UCSD-AML1 (cell line): ENCODE measurements at regions not wholly inside any gene's neighbourhood (a gene's known extent, or its start where the extent isn't known, plus 50 kb on each side); places are given as distances from the start of the nearest gene placed in this dataset.

ENCODE experiments used
- DNase-seq: peaks from one replicate; lab custom pipeline; 2025; ENCODE audit not compliant: unreplicated experiment; lab: John Stamatoyannopoulos, UW

DNA sequence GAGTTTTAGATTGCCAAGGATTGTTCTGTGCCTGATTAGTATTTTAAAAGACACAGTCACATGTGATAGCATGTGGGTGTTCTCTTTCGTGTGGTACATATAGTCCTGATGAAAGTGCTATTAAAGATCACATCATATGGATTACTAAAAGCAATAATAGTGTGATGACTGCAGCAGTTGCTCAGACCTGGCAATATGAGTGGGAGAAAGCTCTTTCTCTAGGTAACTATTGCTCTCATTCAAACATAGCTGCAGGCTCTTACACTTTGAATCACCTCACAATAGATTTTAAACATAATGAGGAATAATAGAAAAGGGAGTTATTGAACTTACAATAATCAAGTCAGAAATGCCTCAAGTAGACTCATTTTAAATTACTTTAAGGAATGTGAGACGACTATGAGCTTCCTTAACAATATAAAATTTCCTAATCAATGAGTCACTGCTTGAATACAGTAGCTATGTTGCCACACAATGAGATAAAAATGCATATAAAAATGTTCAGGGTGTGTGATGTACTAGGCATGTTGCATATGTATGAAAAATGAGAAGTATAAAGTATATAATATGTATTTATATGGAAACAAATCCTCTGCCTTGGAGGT, 452.1 kb downstream of the TMX3 start:
- no peak for DNase-seq

DNA sequence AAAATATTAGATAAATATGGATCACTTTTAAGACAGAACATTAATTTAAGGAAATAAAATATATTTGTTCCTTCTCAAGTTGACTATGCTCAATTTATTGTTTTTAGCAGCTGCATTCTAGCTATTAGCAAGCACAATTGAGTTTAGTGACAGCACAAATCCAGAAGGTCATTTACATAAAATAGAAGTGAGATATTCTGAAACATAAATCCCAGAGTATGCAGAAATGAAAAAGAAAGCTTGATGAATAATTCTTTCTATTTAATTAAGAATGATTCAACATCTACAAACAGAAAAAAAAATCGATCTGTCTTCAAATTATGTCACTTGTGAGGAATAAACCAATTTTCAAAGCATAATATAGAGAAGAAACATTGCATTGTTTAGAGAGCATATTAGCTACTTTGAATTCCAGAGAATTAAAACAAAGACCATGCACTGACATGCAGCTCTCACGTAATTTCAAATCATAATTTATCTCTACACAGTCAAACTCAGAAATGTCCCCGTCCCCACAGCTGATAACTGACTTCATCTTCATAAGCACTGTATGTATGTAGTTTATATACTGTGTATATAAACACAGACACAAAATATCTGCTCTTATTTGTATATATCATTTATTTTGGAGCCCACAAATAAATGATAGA, 458.4 kb downstream of the TMX3 start:
- no peak for DNase-seq

DNA sequence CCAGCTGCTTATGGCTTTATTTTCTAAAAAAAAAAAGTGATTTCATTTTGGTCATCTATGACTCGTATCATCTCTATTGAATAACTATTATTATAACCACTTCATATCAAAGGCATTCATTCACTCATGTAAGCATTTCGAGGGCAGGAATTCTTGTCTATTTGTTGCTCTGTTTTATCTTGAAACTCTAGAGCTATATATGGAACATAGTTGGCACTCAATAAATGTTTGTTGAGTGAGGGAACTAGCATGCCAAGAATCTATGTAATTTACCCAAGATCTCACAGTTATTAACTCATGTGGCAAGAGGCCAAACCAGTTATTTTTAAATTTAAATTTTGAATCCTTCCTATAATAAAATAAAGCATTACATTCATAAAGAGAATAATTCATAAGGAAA, 470.1 kb downstream of the TMX3 start:
- no peak for DNase-seq

- no peak for DNase-seq
Measured at GRCh38 chr18:68241881-68242280, 473.0 kb downstream of the TMX3 start.

GRCh38 chr18:68234676-68235075, 480.2 kb downstream of the TMX3 start:
- DNase-seq = no peak

DNA sequence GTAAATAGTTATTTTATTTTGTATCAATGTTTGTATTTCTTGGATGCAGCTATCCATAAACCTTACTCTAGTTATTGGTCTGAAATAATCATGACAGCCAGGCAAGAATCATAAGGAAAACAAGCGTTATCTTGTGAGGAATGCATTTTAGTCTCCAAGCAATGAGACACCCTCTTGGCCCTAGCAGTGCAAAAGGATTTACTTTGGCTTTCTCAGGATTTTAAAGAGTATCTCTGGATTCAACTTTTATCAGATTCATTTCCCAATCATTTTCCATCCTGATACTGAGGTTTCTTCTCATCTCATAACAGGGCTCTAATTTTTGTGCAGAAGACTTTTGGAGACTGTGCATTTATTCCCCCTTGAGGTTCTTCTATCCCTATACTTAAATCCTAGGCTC, 480.8 kb downstream of the TMX3 start:
- no peak for DNase-seq

GRCh38 chr18:68233018-68233417, 481.9 kb downstream of the TMX3 start:
- DNase-seq = no peak

DNA sequence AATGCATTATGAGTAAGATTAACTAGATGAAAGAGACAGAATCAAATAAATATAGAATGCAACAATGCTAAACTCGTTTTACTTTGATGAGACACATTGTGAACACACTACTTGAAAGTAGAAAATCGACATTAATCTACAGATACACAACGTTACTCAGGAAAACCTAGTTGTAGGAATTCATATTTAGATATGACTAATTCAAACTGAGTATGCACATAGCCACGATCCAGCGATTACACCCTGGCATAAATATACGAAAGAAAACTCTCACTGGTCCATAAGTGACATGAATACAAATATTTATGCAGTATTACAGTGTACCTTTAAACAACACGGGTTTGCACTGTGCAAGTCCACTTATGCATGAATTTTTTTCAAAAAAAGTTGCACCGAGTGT, 485.6 kb downstream of the TMX3 start:
- DNase-seq = no peak

DNA sequence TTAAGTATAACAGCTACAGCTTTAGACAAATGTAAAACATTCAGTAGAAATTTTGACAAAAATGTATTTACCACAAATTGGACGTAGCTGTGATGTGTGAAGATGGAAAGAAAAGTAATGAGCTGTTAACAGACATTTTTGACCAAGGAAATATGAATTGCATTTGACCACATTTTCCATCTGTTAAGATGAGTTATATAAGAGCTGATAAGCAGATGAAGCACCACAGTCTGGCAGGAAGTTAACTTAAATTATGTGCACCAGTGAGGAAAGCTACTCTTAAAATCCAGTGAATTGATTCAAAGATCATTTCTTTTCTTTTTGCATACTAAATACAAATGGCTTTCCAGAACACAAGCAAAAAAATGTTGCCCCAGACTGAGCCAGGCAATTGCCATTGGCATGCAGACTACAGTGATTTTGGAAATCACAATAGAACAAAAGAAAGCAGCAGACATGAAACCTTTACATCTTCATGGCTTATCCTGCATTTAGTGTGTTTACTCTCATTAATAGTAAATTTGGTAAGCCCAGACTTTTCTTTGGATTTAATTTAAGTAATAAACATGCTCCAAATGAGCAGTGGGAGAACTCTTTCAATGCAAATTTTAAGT, 493.7 kb downstream of the TMX3 start:
- no peak for DNase-seq

DNA sequence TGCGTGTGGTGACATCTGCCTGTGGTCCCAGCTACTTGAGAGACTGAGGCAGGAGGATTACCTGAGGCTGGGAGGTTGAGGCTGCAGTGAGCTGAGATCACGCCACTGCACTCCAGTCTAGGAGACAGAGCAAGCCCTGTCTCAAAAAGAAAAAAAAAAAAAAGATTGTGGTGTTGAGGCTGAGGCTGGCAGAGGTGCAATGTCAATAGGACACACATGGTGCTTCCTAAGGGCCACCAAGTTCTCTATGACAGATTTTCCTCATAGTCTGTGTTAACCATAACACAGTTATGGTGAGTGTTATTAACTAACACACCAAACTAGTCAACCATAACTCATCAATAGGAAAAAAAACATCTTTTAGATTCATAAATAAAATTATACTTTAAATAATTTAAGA, 494.4 kb downstream of the TMX3 start:
- DNase-seq = no peak

DNA sequence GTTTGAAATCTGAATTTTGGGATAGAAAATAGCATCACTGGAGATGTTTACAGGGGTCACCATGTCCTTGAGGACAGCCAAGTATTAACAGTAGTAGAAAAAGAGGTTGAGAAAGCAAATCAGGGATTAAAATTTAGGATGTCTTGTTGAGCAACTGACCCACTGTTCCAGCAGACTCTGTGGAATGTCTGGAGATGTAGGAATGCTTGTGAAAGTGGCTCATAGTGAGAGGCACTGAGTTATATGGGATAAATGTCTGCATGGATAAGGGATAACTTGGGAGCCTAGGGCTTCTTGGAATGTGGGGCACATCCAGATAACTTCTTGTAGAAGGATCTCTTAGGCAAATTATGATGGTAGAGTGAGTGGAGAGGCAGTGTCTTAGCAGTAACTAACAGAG, 495.0 kb downstream of the TMX3 start:
- DNase-seq = no peak

DNA sequence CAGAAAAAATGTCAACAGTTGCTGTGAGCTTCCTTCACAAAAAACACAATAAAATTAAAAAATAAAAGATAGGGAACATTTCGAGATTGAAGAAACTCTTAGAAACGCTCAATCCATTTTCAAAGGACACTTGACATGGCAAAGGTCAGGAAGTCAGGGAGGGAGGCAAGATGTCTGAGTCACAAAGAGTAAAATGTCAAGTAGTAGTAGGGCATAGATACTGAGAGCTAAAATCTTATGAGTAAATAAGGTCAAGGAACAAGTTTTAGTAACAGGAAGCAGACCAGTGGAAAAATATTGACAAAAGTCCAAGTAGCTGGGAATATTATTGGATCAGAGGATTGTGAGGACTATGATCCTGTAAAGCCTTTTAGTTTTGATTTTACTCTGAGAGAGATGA, 495.6 kb downstream of the TMX3 start:
- no peak for DNase-seq

GRCh38 chr18:68215931-68216330, 499.0 kb downstream of the TMX3 start:
- no peak for DNase-seq

DNA sequence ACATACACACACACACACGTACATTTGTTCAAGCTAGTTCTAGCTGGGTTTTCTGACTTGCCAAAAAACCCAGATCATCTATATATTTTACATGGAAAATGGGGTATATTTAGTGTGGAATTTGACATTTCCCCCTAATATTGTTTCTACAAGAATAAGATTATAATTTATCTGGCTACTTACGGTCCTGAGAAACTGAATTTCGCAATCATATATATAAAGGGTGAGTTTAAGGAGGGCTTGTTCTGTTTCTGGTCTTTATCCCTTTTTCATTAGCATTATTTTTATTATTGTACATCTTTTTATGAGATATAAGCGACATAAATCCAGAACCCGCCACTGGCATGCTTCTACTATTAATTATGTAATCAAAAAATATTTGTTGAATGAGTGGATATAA, 528.9 kb downstream of the TMX3 start:
- DNase-seq = no peak

GRCh38 chr18:68181956-68182355, 533.0 kb downstream of the TMX3 start:
- no peak for DNase-seq

- no peak for DNase-seq
Measured at GRCh38 chr18:68179811-68180210, 535.1 kb downstream of the TMX3 start.

GRCh38 chr18:68178921-68179320, 536.0 kb downstream of the TMX3 start:
- no peak for DNase-seq

GRCh38 chr18:68177807-68178702, 536.9 kb downstream of the TMX3 start:
- DNase-seq = no peak

GRCh38 chr18:68176901-68177300, 538.0 kb downstream of the TMX3 start:
- no peak for DNase-seq

DNA sequence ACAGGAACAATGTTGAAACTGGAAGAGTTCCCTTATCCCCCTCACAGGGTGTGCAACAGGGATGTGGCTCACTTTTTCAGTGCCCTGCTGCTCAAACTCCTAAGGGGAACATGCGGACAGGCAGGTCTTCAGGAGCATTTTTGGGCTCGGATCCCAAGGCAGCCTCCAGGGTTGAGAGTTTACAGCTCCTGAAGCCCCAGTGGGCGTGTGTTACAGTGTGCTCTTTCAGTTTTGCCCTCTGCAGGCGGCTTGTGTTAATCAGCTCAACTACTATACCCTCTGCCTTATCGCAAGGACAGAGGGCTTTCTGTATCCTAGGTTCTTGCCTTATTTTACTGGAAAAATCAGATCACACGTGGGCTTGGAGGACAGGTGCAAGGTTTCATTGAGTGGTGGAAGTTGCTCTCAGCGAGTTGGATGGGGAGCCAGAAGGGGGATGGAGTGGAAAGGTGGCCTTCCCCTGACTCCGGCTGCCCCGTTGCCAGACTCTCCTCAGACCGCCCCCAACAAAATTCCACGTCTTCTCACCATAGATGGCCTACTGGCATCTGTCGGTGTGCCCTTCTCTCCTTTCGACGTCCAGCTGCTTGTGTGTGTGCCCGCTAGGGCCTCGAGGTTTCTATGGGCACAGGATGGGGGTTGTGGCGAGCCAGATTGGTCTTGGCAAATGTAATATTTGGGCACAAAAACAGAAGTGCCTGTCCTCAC, 541.9 kb downstream of the TMX3 start:
- no peak for DNase-seq

GRCh38 chr18:68164909-68165308, 550.0 kb downstream of the TMX3 start:
- DNase-seq = no peak
